CD8-positive, alpha-beta memory T cell (primary cell): ENCODE measurements at regions not wholly inside any gene's neighbourhood (a gene's known extent, or its start where the extent isn't known, plus 50 kb on each side); places are given as distances from the start of the nearest gene placed in this dataset.

Experiments
- CTCF ChIA-PET: fragments of 350-600 bp; sonication (Branson Sonifier 250); formaldehyde crosslinking; loops from one replicate; lab custom pipeline; 2021; ENCODE audit warnings: antibody characterized with exemption; lab: Charles Lee
- POLR2A ChIA-PET: fragments of 350-600 bp; sonication (Branson Sonifier 250); formaldehyde crosslinking; loops from one replicate; lab custom pipeline; 2021; ENCODE audit warnings: antibody characterized with exemption; lab: Charles Lee
- DNase-seq, 5 donors: peaks; one replicate each; pipeline versions ENCODE4 v3.0.0 to v3.0.0-alpha.2; 2020 to 2022; ENCODE audit warnings: mixed read lengths in 1 of 5
- H3K27ac ChIP-seq: one replicate; pipeline ENCODE4 v1.7.0; 2013; ENCODE audit warnings: low read depth, mild to moderate bottlenecking, low read length, moderate library complexity
- H3K27me3 ChIP-seq: 2 replicates; pipeline ENCODE4 v1.7.0; 2013; ENCODE audit warnings: low read length, mild to moderate bottlenecking; ENCODE audit not compliant: insufficient read depth, poor library complexity, severe bottlenecking
- H3K36me3 ChIP-seq: 2 replicates; pipeline ENCODE4 v1.7.0; 2013; ENCODE audit warnings: mild to moderate bottlenecking, low read length, moderate library complexity; ENCODE audit not compliant: insufficient read depth
- H3K4me1 ChIP-seq: 2 replicates; pipeline ENCODE4 v1.7.0; 2013; ENCODE audit warnings: mild to moderate bottlenecking, low read length, moderate library complexity; ENCODE audit not compliant: insufficient read depth
- H3K4me3 ChIP-seq: 2 replicates; pipeline ENCODE4 v1.7.0; 2013; ENCODE audit warnings: mild to moderate bottlenecking, low read length
- H3K9me3 ChIP-seq: 2 replicates; pipeline ENCODE4 v1.7.0; 2013; ENCODE audit warnings: mild to moderate bottlenecking, low read length
- H3K27ac Mint-ChIP-seq, 8 donors: one replicate each; pipeline ENCODE4 v1.8.0; 2020 to 2021; ENCODE audit warnings: mixed read lengths in 8 of 8, mild to moderate bottlenecking in 6 of 8, inconsistent platforms in 3 of 8, moderate library complexity in 3 of 8
- H3K27me3 Mint-ChIP-seq, 2 donors: one replicate each; pipeline ENCODE4 v1.8.0; 2020 to 2021; ENCODE audit warnings: mixed read lengths in 2 of 2, mild to moderate bottlenecking in 1 of 2, moderate library complexity in 1 of 2
- H3K36me3 Mint-ChIP-seq, 3 donors: one replicate each; pipeline ENCODE4 v1.8.0; 2020 to 2021; ENCODE audit warnings: mixed read lengths in 3 of 3, inconsistent platforms in 1 of 3, mild to moderate bottlenecking in 1 of 3
- H3K4me1 Mint-ChIP-seq, 3 donors: one replicate each; pipeline ENCODE4 v1.8.0; 2020 to 2021; ENCODE audit warnings: mixed read lengths in 3 of 3, inconsistent platforms in 1 of 3, mild to moderate bottlenecking in 1 of 3
- H3K4me3 Mint-ChIP-seq, 7 donors: one replicate each; pipeline ENCODE4 v1.8.0; 2020 to 2021; ENCODE audit warnings: mixed read lengths in 7 of 7, mild to moderate bottlenecking in 6 of 7, moderate library complexity in 4 of 7, inconsistent platforms in 2 of 7
- H3K9me3 Mint-ChIP-seq, 5 donors: one replicate each; pipeline ENCODE4 v1.8.0; 2020 to 2022; ENCODE audit warnings: mixed read lengths in 5 of 5, mild to moderate bottlenecking in 3 of 5, moderate library complexity in 2 of 5, inconsistent platforms in 1 of 5

DNA sequence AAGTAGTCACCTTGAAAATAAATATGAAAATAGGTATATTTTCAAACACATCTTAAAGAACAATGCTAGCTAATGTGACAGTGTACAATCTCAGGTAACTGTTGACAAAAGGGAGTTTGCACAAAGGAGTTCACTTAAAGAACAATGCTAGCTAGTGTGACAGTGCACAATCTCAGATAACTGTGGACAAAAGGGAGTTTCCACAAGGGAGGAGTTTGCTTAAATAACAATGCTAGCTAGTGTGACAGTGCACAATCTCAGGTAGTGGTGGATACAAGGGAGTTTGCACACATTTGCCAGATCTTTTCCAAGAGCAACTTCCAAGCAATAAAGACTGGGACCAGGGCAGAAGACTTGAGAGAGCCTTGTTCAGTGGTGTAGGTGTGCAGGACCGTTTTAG is 442.9 kb upstream of the FTMT start:
- no peaks in the 10 kb centered on the region for H3K4me1 ChIP-seq
- no peak for DNase-seq
- CTCF ChIA-PET = no interaction called here
- Mint-ChIP-seq H3K4me1 (no peaks in the 10 kb centered on the region), H3K27me3 (no peaks in the 10 kb centered on the region), H3K36me3 (no peaks in the 10 kb centered on the region), H3K9me3 (peaks cover 2 to 8% (median 6%) of the 10 kb centered on the region in 5 donors), H3K4me3 (no peak overlapping the region), H3K27ac (no peak overlapping the region)
- H3K27me3 ChIP-seq = no peaks in the 10 kb centered on the region
- no peak overlapping the region for H3K4me3 ChIP-seq
- POLR2A ChIA-PET = no interaction called here
- no peak overlapping the region for H3K27ac ChIP-seq
- H3K36me3 ChIP-seq = no peaks in the 10 kb centered on the region
- H3K9me3 ChIP-seq = no peaks in the 10 kb centered on the region

GRCh38 chr5:121415270-121415669 is 436.4 kb upstream of the FTMT start:
- DNase-seq = no peak

DNA sequence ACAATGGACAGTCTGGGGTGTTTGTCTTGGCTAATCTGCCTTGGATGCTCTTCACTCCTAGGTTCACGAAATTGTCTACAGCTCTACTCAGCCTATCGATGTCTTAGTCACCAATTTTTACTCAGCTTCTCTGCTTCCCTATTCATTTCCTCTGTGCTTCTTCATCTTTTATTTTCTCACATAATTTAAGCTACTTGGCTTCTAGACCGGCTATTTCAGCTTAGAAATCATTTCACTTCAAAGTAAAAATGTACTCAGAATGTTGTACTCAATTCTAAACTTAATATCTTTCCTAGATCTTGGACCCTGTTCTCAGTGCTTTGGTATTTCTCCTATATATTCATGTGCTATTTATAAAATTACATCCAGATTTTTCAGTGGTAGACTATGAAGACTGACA is 430.0 kb upstream of the FTMT start:
- Mint-ChIP-seq H3K36me3 (no peaks in the 10 kb centered on the region), H3K4me3 (no peak overlapping the region), H3K27me3 (no peaks in the 10 kb centered on the region), H3K27ac (no peak overlapping the region), H3K4me1 (no peaks in the 10 kb centered on the region), H3K9me3 (peaks cover 0 to 17% (median 4%) of the 10 kb centered on the region in 5 donors)
- Histone ChIP-seq H3K4me1 (no peaks in the 10 kb centered on the region), H3K9me3 (no peaks in the 10 kb centered on the region), H3K27me3 (no peaks in the 10 kb centered on the region), H3K36me3 (no peaks in the 10 kb centered on the region), H3K27ac (no peak overlapping the region), H3K4me3 (no peak overlapping the region)
- ChIA-PET POLR2A (no interaction called here), CTCF (no interaction called here)
- DNase-seq = no peak

More at GRCh38 chr5:121415270-121415669, 436.4 kb upstream of the FTMT start:
- Mint-ChIP-seq H3K36me3 (no peaks in the 10 kb centered on the region), H3K4me1 (no peaks in the 10 kb centered on the region), H3K9me3 (peaks cover 2 to 31% (median 7%) of the 10 kb centered on the region in 5 donors), H3K27me3 (no peaks in the 10 kb centered on the region), H3K4me3 (no peak overlapping the region), H3K27ac (no peak overlapping the region)
- Histone ChIP-seq H3K36me3 (no peaks in the 10 kb centered on the region), H3K27me3 (no peaks in the 10 kb centered on the region), H3K4me3 (no peak overlapping the region), H3K9me3 (no peaks in the 10 kb centered on the region), H3K4me1 (no peaks in the 10 kb centered on the region), H3K27ac (no peak overlapping the region)
- CTCF ChIA-PET = no interaction called here
- POLR2A ChIA-PET = no interaction called here

GRCh38 chr5:121424976-121425375 is 426.7 kb upstream of the FTMT start:
- Histone ChIP-seq H3K27me3 (no peaks in the 10 kb centered on the region), H3K4me1 (no peaks in the 10 kb centered on the region), H3K36me3 (no peaks in the 10 kb centered on the region), H3K27ac (no peak overlapping the region), H3K4me3 (no peak overlapping the region), H3K9me3 (no peaks in the 10 kb centered on the region)
- H3K4me3 Mint-ChIP-seq = no peak overlapping the region
- no peak for DNase-seq
- peaks cover 0 to 25% (median 5%) of the 10 kb centered on the region in 5 donors for H3K9me3 Mint-ChIP-seq
- POLR2A ChIA-PET = no interaction called here
- no peak overlapping the region for H3K27ac Mint-ChIP-seq
- H3K27me3 Mint-ChIP-seq = no peaks in the 10 kb centered on the region
- no peaks in the 10 kb centered on the region for H3K36me3 Mint-ChIP-seq
- no peaks in the 10 kb centered on the region for H3K4me1 Mint-ChIP-seq
- CTCF ChIA-PET = no interaction called here

- Mint-ChIP-seq H3K27me3 (no peaks in the 10 kb centered on the region), H3K4me3 (no peak overlapping the region)
These were observed 425.5 kb upstream of the FTMT start for GRCh38 chr5:121426153-121426552.

GRCh38 chr5:121429761-121430160 is 421.9 kb upstream of the FTMT start:
- no peaks in the 10 kb centered on the region for H3K4me1 ChIP-seq
- H3K4me1 Mint-ChIP-seq = no peaks in the 10 kb centered on the region
- H3K4me3 ChIP-seq = no peak overlapping the region
- H3K36me3 ChIP-seq = no peaks in the 10 kb centered on the region
- no peaks in the 10 kb centered on the region for H3K9me3 ChIP-seq
- H3K9me3 Mint-ChIP-seq = peaks cover 0 to 27% (median 2%) of the 10 kb centered on the region in 5 donors
- ChIA-PET POLR2A (no interaction called here), CTCF (no interaction called here)
- H3K4me3 Mint-ChIP-seq = no peak overlapping the region
- H3K27ac Mint-ChIP-seq = no peak overlapping the region
- no peaks in the 10 kb centered on the region for H3K27me3 Mint-ChIP-seq
- H3K27ac ChIP-seq = no peak overlapping the region
- no peak for DNase-seq
- H3K27me3 ChIP-seq = no peaks in the 10 kb centered on the region
- no peaks in the 10 kb centered on the region for H3K36me3 Mint-ChIP-seq

More at GRCh38 chr5:121426153-121426552, 425.5 kb upstream of the FTMT start:
- no peak overlapping the region for H3K27ac ChIP-seq
- H3K27ac Mint-ChIP-seq = no peak overlapping the region
- no peaks in the 10 kb centered on the region for H3K27me3 ChIP-seq
- no peak for DNase-seq
- POLR2A ChIA-PET = no interaction called here
- CTCF ChIA-PET = no interaction called here
- no peaks in the 10 kb centered on the region for H3K9me3 ChIP-seq
- H3K36me3 ChIP-seq = no peaks in the 10 kb centered on the region
- H3K4me1 Mint-ChIP-seq = no peaks in the 10 kb centered on the region
- peaks cover 0 to 24% (median 5%) of the 10 kb centered on the region in 5 donors for H3K9me3 Mint-ChIP-seq
- no peaks in the 10 kb centered on the region for H3K4me1 ChIP-seq
- H3K4me3 ChIP-seq = no peak overlapping the region
- H3K36me3 Mint-ChIP-seq = no peaks in the 10 kb centered on the region

- DNase-seq = no peak
- Mint-ChIP-seq H3K27ac (no peak overlapping the region), H3K4me3 (no peak overlapping the region), H3K4me1 (no peaks in the 10 kb centered on the region), H3K9me3 (peaks cover 0 to 31% (median 2%) of the 10 kb centered on the region in 5 donors), H3K27me3 (no peaks in the 10 kb centered on the region), H3K36me3 (no peaks in the 10 kb centered on the region)
- Histone ChIP-seq H3K27me3 (no peaks in the 10 kb centered on the region), H3K27ac (no peak overlapping the region), H3K36me3 (no peaks in the 10 kb centered on the region), H3K4me3 (no peak overlapping the region), H3K9me3 (no peaks in the 10 kb centered on the region), H3K4me1 (no peaks in the 10 kb centered on the region)
- CTCF ChIA-PET = no interaction called here
- POLR2A ChIA-PET = no interaction called here
These were observed 421.1 kb upstream of the FTMT start for GRCh38 chr5:121430538-121430937.

- H3K9me3 ChIP-seq = no peaks in the 10 kb centered on the region
- H3K4me1 ChIP-seq = no peaks in the 10 kb centered on the region
- H3K4me3 ChIP-seq = no peak overlapping the region
- Mint-ChIP-seq H3K9me3 (peaks cover 0 to 45% (median 13%) of the 10 kb centered on the region in 5 donors), H3K4me1 (no peaks in the 10 kb centered on the region), H3K4me3 (no peak overlapping the region), H3K36me3 (no peaks in the 10 kb centered on the region), H3K27ac (no peak overlapping the region), H3K27me3 (no peaks in the 10 kb centered on the region)
- no peak overlapping the region for H3K27ac ChIP-seq
- no peaks in the 10 kb centered on the region for H3K36me3 ChIP-seq
- no peak for DNase-seq
- H3K27me3 ChIP-seq = no peaks in the 10 kb centered on the region
- ChIA-PET CTCF (no interaction called here), POLR2A (no interaction called here)
These were observed 406.2 kb upstream of the FTMT start for GRCh38 chr5:121445511-121445910.

- no peak overlapping the region for H3K27ac ChIP-seq
- no peaks in the 10 kb centered on the region for H3K4me1 ChIP-seq
- Mint-ChIP-seq H3K36me3 (no peaks in the 10 kb centered on the region), H3K27me3 (no peaks in the 10 kb centered on the region), H3K27ac (no peak overlapping the region), H3K9me3 (peaks cover 1 to 14% (median 10%) of the 10 kb centered on the region in 5 donors), H3K4me3 (no peak overlapping the region), H3K4me1 (no peaks in the 10 kb centered on the region)
- POLR2A ChIA-PET = no interaction called here
- no peaks in the 10 kb centered on the region for H3K36me3 ChIP-seq
- H3K27me3 ChIP-seq = no peaks in the 10 kb centered on the region
- H3K9me3 ChIP-seq = no peaks in the 10 kb centered on the region
- no peak overlapping the region for H3K4me3 ChIP-seq
- CTCF ChIA-PET = no interaction called here
- DNase-seq = no peak
These were observed 389.2 kb upstream of the FTMT start for GRCh38 chr5:121462441-121462840.
